Vagina (tissue), 2 donors: ENCODE measurements at regions not wholly inside any gene's neighbourhood (a gene's known extent, or its start where the extent isn't known, plus 50 kb on each side); places are given as distances from the start of the nearest gene placed in this dataset.

ENCODE experiments used
- CTCF ChIP-seq, 3 experiments: fragments of 450-650 bp in 2 of 3; fragments of 200-600 bp in 1 of 3; sonication (generic) in 1 of 3; IDR thresholded peaks; one replicate each; pipeline ENCODE4 v1.5.1; 2017 to 2019; ENCODE audit warnings: antibody characterized with exemption in 3 of 3, mild to moderate bottlenecking in 2 of 3, moderate library complexity in 2 of 3
- POLR2A ChIP-seq, 2 donors: fragments of 450-650 bp; IDR thresholded peaks; one replicate each; pipeline ENCODE4 v1.6.1; 2017; ENCODE audit warnings: antibody characterized with exemption in 2 of 2, mild to moderate bottlenecking in 2 of 2, moderate library complexity in 2 of 2
- POLR2AphosphoS5 ChIP-seq, 2 donors: sonication (generic); formaldehyde crosslinking; IDR thresholded peaks; one replicate each; pipeline ENCODE4 v1.9.0; 2017; ENCODE audit warnings: antibody characterized with exemption in 2 of 2, mild to moderate bottlenecking in 2 of 2, low read depth in 1 of 2; ENCODE audit not compliant: insufficient read depth in 1 of 2

GRCh38 chr6:153698637-153699036 is 340.4 kb upstream of the OPRM1 start:
- TF ChIP-seq CTCF (IDR thresholded peaks at IDR 0.05): no peak
- no peak for TF ChIP-seq POLR2A (IDR thresholded peaks at IDR 0.05)
- TF ChIP-seq POLR2AphosphoS5 (IDR thresholded peaks at IDR 0.05; ENCODE audit: insufficient read depth in 1 of 2, low read depth in 1 of 2): no peak
